ENCODE measurements at regions not wholly inside any gene's neighbourhood (a gene's known extent, or its start where the extent isn't known, plus 50 kb on each side); places are given as distances from the start of the nearest gene placed in this dataset.

GRCh38 chr3:182078316-182078715, 366.6 kb downstream of the SOX2 start:
- no peak for DNase-seq (ENCODE audit: low spot score)

DNA sequence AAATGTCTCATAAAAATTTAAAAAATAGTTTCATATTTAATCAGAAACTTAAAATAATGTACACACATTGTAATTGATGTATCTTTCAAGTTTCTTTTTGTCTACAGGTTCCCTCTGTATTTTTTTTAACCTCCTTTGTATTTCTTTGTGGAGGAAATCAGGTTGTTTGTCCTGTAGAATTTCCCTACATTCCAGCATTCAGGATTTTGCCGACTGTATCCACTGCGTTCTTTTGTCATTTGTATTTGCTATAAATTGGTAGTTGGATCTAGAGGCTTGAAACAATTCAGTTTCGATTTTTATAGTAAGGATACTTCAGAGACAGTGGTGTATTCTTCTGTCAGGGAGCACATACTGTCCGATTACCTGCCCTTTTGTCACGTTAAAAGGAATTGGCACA, 367.2 kb downstream of the SOX2 start:
- no peak for DNase-seq (ENCODE audit: low spot score)

- DNase-seq (ENCODE audit: low spot score): no peak
Measured at GRCh38 chr3:182081096-182081495, 369.4 kb downstream of the SOX2 start.

DNA sequence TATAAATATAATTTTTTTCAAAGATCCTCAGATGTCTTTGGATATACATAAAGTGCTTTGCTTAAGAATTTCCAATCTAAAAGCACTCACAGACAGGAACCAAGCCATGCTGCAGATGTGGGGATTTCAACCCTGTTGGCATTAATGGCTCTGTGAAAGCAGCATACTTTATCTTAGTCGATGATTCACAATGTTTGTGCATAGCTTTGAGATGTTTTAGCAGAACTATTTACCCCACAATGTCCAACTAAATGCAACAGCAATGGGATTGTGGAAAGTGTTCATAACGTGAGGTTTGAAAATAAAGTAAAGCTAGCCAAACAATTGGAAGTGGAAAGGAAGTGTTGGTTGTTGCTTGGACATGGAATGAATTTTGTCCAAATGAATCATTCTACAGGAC, 371.4 kb downstream of the SOX2 start:
- DNase-seq (ENCODE audit: low spot score): no peak

DNA sequence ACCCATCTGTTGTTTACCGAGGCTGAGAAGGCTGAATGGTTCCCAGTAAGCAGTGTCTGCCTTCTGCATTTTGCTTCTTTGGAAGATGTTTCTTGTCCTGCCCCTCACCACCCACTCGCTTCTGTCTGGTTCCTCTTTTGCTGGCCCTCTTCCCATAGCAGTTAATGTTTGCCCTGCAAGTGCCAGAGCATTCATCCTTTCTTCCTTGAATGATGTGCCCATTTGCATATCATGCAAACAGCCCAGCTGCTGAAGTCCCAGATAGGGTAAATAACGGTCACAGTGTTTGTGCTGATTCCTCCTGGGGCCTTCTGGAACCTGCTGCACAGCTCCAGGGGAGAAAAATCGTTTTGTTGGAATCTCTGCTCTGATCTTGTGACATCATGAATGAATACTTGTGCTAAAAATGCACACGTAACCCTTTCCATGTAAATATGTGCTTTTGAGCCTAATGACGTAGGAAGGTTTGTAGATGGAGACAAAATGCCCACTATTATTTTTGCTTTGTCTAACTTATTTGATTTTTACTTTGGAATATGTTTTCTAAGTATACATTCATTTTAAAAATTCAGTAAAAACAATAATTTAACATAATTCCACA, 381.0 kb downstream of the SOX2 start:
- no peak for DNase-seq (ENCODE audit: low spot score)

DNA sequence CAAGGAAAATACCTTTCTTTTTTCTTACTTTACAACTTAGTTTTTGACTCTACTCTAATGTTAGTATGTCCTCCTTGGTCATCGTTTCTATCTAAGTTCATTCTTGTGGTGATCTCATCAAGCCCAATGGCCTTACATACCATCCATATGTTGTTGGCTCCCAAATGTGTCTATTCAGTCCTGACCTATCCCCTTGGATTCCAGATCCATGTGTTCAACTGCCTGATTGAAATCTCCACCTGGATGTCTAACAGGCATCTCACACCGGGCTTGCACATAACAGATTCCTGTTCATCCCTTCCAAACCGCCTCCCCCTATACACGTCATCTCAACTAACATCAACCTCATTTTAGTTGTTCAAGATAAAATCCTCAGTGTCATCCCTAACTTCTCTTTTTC, 382.6 kb downstream of the SOX2 start:
- DNase-seq (ENCODE audit: low spot score): no peak

DNA sequence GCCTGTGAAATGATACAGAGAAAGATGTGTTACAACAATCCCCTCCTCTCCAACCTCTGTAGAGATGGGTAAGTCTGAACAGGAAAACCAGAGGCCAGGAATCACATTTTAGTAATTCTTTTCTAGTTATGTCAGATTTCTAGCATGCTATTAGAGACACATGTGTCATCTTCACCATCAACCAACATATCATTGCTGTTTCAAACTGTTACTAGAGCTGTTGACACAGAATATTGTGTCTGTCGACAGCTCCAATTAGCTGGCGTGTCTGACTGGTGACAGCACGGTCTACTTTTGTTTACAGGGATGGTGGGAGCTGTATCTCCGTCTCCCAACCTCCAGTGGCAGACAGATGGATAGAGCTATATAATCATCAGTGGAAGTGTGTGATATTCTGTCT, 393.2 kb downstream of the SOX2 start:
- DNase-seq (ENCODE audit: low spot score): no peak

GRCh38 chr3:182105875-182106274, 394.1 kb downstream of the SOX2 start:
- no peak for DNase-seq (ENCODE audit: low spot score)

GRCh38 chr3:182108371-182108770, 396.6 kb downstream of the SOX2 start:
- no peak for DNase-seq (ENCODE audit: low spot score)

GRCh38 chr3:182111967-182112366, 400.2 kb downstream of the SOX2 start:
- no peak for DNase-seq (ENCODE audit: low spot score)

- no peak for DNase-seq (ENCODE audit: low spot score)
Measured at GRCh38 chr3:182115328-182116015, 403.7 kb downstream of the SOX2 start.

DNA sequence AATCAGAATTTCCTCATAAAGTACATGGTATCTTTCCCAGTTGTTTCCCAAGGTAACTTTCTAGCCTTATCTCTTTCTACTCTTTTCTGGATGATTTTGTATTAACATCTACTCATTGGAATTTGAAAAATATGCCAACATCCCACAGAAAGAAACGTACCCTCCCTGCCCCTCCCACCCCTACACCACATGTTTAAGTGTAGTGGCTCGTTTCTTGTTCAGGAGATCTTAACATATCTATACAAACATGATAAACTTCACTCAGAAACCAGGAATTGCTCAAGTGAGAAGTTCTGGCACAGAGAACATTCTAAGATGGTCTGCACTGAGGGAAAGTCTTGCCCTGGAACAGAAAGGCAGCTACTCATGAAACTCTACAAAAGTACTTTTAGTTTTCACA, 404.7 kb downstream of the SOX2 start:
- DNase-seq (ENCODE audit: low spot score): no peak

DNA sequence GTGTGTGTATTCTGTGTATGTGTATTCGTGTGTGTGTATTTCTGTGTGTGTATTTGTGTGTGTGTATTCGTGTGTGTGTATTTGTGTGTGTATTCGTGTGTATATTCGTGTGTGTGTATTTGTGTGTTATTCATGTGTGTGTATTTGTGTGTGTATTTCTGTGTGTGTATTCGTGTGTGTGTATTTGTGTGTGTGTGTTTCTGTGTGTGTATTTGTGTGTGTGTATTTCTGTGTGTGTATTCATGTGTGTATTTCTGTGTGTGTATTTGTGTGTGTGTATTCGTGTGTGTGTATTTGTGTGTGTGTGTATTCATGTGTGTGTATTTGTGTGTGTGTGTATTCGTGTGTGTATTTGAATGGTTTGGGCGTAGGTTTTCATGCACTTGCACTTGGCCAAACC, 405.4 kb downstream of the SOX2 start:
- no peak for DNase-seq (ENCODE audit: low spot score)

DNA sequence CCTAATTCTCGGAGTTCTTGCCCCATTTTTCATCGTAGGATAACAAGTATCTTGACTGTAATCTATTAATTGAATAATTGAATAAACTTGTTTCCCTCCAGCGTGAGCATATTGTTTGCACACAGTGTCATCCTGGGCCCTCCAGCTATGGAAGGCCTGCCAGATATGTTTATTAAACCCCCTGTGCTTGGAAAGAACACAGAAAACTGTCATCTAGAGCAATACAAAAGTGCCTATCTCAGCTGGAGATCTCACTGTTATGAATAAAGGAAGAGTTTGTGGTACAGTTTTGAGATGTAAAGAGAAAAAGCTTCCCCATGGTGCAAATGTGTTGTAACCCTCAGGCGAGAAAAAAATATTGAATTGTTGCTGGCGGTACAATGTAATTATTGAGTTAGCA, 405.9 kb downstream of the SOX2 start:
- no peak for DNase-seq (ENCODE audit: low spot score)

DNA sequence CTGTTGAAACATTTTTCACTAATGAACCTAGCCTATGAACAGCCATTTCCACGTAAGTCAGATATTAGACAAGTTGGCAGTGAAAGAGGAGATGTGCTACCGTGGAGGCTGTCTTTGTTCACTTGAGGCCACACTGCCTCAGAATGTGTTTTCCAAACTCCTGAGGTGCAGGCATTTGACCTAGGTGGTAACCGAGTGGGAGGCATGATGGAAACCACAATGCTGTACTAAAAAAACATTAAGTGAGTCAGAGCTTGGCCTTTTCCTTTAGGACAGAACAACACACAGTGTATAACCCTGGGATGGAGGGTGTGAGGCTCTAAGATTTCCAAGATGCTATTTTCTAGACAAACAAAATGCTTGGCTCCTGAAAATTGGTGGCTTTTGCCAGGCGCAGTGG, 406.3 kb downstream of the SOX2 start:
- peak; percentile 31 for DNase-seq (ENCODE audit: low spot score)

DNA sequence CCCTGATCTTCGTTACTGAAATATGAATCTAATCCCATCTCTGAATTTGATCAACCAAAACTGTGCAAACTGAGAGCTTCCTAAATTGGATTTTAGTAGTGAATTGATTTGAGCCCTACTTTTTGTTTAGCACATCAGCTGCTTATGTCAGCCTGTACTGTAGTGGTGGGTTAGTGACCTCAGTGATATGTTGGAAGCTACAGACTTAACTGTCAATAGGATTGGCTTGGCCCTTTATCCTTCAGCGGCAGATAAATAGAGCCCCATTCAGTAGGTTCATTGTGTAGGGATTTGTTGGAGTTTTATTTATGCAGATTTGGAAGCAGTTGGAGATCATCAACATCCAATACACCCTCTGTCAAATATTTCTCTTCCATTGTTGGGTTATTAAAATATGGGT, 409.7 kb downstream of the SOX2 start:
- DNase-seq (ENCODE audit: low spot score): no peak

GRCh38 chr3:182122779-182123178, 411.1 kb downstream of the SOX2 start:
- DNase-seq (ENCODE audit: low spot score): no peak

DNA sequence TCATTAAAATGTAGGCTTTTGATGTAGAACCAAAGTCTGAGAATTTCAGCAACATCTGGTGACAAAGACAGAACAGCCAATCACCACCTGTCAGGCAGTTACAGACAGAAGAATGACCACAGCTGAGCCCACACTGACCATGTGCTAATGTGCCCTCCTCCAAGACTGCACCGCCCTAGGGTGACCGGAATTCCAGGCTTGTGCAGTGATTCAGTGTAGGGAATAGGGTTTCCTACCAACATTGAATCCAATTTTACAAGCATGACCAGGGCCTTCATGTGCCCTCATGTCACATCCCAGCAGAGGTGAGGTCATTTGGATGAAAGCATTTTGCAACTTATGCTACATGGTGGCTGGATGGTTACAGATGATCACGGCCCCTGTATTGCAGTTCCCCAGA, 412.5 kb downstream of the SOX2 start:
- no peak for DNase-seq (ENCODE audit: low spot score)

- DNase-seq (ENCODE audit: low spot score): no peak
Measured at GRCh38 chr3:182124716-182125115, 413.0 kb downstream of the SOX2 start.

- DNase-seq (ENCODE audit: low spot score): no peak
Measured at GRCh38 chr3:182129740-182130139, 418.0 kb downstream of the SOX2 start.

DNA sequence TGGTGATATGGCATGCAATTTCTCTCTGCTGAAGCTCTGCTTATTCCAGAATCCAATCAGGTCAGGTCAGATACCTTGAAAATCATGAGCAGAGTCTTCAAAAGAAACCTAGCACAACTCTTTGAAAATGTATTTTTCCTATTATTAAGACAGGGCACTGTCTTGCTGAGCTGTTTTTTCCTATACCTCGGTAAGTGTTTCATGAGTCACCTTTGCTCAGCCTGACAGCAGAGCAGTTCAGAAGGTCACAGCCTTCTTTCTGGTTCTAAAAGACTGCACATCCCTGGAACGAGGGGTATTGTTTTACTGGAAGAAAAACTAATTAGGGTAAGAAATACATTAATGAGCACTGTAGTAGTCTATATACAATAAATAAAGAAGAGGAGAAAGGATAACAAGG, 422.0 kb downstream of the SOX2 start:
- DNase-seq (ENCODE audit: low spot score): no peak

DNA sequence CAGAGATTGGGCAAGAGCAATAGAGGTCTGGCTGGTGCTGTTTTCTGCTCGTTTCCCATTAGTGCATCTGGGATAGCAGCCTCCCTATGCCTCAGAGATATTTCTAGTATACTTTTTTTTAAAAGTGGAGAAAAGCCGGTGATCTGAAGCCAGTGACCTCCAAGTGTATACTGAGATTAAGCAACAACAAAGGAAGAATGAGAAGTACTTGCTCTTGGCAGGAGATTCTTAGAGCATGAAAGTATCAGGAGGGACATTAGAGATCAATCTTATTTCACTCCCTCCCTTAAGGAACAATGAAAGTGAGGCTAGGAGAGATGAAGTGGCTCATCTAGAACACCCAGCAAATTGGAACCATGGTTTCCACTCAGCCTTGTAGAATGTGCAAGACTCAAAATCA, 423.3 kb downstream of the SOX2 start:
- DNase-seq (ENCODE audit: low spot score): no peak

DNA sequence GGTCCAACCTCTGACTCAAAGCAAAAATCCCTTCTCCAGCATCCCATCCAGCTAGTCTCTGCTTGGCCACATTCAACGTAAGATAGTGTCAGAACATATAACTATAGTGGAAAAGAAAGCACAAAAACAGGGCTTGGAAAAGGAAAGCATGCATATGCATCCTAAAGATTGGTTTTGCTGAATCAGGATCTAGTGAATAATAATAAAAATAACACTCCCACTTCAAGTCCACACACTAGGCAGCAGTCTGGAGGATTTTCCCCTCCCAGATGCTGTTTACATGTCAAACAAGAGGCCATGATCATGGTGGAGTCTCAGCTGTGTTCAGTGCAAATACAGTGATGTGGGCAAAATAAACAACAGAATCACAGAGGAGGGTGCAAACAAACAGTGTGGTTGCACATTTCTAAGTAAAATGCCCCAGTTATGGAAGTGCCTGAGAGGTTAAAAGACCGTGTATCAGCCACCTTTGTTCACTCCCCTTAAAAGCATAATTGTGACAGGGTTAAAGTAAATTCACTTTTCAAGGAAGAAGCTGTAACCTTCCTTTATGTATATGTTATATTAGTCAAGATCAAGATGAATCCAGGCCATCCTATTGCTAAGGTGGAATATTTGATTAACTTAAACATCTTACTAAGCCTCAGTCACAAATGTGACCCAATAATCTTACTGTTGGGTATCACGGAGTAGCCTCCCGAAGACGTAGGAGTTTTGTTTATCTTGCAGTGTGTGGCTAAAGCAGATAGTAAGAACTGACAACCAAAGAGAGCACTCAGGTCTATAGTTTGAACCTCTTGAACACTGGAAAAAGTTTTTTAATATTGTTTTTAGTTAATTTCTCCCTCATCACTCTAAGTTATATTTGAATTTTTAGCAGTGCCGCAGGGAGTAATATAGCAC, 424.5 kb downstream of the SOX2 start:
- DNase-seq (ENCODE audit: low spot score): no peak
